ENCODE measurements at regions not wholly inside any gene's neighbourhood (a gene's known extent, or its start where the extent isn't known, plus 50 kb on each side); places are given as distances from the start of the nearest gene placed in this dataset.
"Not testable (repeated sequence)": the region's sequence is repeated elsewhere in the genome, so short reads cannot be mapped to it uniquely, and the experiment has no call there.

- H3K27ac Mint-ChIP-seq; H3K4me3 Mint-ChIP-seq; DNase-seq; H3K36me3 Mint-ChIP-seq; intact Hi-C loops (cut with micrococcal nuclease); H3K27me3 ChIP-seq (ENCODE audit: insufficient read depth, low read length); H3K27ac ChIP-seq (ENCODE audit: low read depth, low read length); H3K4me3 ChIP-seq (ENCODE audit: low read length in 2 of 2); H3K9me3 ChIP-seq (ENCODE audit: control insufficient read depth in 1 of 2, low read length in 2 of 2); H3K4me1 ChIP-seq (ENCODE audit: insufficient read depth, low read length); H3K27me3 Mint-ChIP-seq; POLR2A ChIA-PET (ENCODE audit: partially characterized antibody); H3K4me1 Mint-ChIP-seq; H3K9me3 Mint-ChIP-seq; H3K36me3 ChIP-seq (ENCODE audit: insufficient read depth, low read length): not testable (repeated sequence)
- CTCF ChIA-PET (ENCODE audit: partially characterized antibody): interaction anchor here (1.2 kb wide), 1 partner anchor 527 kb away, joined by 3 read pairs; no protein-coding TSS in a partner anchor
Observed at GRCh38 chr15:99799182-99799853, 66.1 kb upstream of the LYSMD4 start.

GRCh38 chr15:99796940-99797870 is 64.0 kb upstream of the LYSMD4 start:
- H3K9me3 Mint-ChIP-seq; H3K9me3 ChIP-seq (ENCODE audit: control insufficient read depth in 1 of 2, low read length in 2 of 2); H3K4me3 ChIP-seq (ENCODE audit: low read length in 2 of 2); H3K27me3 Mint-ChIP-seq; H3K27ac ChIP-seq (ENCODE audit: low read depth, low read length); H3K27ac Mint-ChIP-seq; H3K4me1 ChIP-seq (ENCODE audit: insufficient read depth, low read length); H3K27me3 ChIP-seq (ENCODE audit: insufficient read depth, low read length); H3K36me3 Mint-ChIP-seq; CTCF ChIA-PET (ENCODE audit: partially characterized antibody); H3K36me3 ChIP-seq (ENCODE audit: insufficient read depth, low read length); H3K4me3 Mint-ChIP-seq; H3K4me1 Mint-ChIP-seq; POLR2A ChIA-PET (ENCODE audit: partially characterized antibody); intact Hi-C loops (cut with micrococcal nuclease): not testable (repeated sequence)
- peak in 2 of 5 donors; percentile 4 to 18 for DNase-seq

DNA sequence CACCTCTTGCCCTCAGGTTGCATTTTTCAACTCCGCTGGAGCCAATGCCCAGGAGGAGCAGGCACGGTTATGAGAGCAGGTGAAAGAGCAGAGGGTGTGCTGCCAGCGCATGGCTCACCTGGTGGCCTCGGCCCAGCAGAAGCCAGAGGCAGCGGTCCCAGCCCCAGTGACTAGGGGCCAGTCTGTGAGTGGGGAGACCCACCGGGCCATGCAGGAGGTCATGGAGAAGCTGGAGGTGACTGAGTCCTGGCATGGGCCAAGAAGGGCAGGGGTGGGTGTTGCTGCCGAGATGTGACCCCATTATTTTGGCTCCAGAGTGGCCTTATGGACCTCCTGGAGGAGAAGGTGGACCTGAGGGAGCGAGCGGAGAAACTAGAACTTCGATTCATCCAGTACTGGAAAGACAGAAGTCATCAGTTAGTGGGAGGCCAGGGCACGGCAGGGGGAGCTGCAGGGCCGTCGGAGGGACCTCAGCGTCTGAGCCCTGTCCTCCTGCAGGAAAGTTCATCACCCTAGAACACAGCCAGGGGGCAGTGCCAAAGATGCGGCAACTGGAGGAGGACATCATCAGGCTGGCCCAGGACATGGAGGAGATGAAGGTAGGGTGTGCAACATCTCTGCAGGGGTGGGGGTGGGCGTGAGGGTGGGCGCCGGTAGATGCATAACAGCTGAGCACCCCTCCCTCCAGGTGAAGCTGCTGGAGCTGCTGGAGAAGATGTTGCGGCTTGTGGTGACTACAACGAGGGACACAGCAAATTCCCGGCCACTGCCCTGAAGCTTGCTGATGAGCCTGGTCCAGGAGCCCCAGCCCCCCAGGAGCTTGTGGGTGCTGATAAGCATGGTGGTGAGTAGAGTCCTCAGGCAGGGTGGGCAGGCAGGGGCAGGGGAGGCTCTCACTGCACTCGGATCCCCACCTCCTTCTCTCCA is 58.9 kb upstream of the LYSMD4 start:
- H3K27me3 ChIP-seq (ENCODE audit: insufficient read depth, low read length); intact Hi-C loops (cut with micrococcal nuclease); POLR2A ChIA-PET (ENCODE audit: partially characterized antibody); H3K4me1 Mint-ChIP-seq; DNase-seq; H3K36me3 ChIP-seq (ENCODE audit: insufficient read depth, low read length); H3K27ac Mint-ChIP-seq; H3K9me3 Mint-ChIP-seq; H3K27ac ChIP-seq (ENCODE audit: low read depth, low read length); H3K27me3 Mint-ChIP-seq; CTCF ChIA-PET (ENCODE audit: partially characterized antibody); H3K36me3 Mint-ChIP-seq; H3K4me1 ChIP-seq (ENCODE audit: insufficient read depth, low read length); H3K9me3 ChIP-seq (ENCODE audit: control insufficient read depth in 1 of 2, low read length in 2 of 2); H3K4me3 ChIP-seq (ENCODE audit: low read length in 2 of 2); H3K4me3 Mint-ChIP-seq: not testable (repeated sequence)

DNA sequence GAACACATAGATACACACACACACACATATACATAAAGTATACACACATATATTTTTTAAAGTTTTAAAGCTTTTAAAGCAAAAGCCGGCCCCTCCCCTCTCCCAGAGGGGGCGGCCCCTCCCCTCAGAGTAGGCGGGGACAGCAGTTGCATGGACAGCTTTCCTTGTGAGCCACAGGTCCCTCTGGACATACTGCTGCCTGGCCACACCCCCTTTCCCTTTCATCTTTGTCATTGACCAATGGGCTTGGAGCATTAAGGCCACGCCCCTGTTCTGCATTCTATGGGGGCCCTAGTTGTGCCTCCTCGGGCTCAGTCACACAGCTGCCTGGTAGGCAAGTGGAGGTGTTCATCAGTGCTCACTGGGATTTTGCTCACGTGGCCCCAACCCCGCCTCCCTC is 57.5 kb upstream of the LYSMD4 start:
- POLR2A ChIA-PET (ENCODE audit: partially characterized antibody); H3K4me3 ChIP-seq (ENCODE audit: low read length in 2 of 2); DNase-seq; H3K4me1 Mint-ChIP-seq; H3K27me3 ChIP-seq (ENCODE audit: insufficient read depth, low read length); H3K27ac Mint-ChIP-seq; H3K36me3 ChIP-seq (ENCODE audit: insufficient read depth, low read length); CTCF ChIA-PET (ENCODE audit: partially characterized antibody); H3K9me3 ChIP-seq (ENCODE audit: control insufficient read depth in 1 of 2, low read length in 2 of 2); H3K4me1 ChIP-seq (ENCODE audit: insufficient read depth, low read length); intact Hi-C loops (cut with micrococcal nuclease); H3K36me3 Mint-ChIP-seq; H3K9me3 Mint-ChIP-seq; H3K27ac ChIP-seq (ENCODE audit: low read depth, low read length); H3K4me3 Mint-ChIP-seq: not testable (repeated sequence)
- peaks cover 2 to 12% of the 10 kb centered on the region in 2 donors for H3K27me3 Mint-ChIP-seq

GRCh38 chr15:99788156-99788555 is 54.9 kb upstream of the LYSMD4 start:
- Histone ChIP-seq H3K9me3 (ENCODE audit: control insufficient read depth in 1 of 2, low read length in 2 of 2) (no peaks in the 10 kb centered on the region), H3K27me3 (ENCODE audit: insufficient read depth, low read length) (no peaks in the 10 kb centered on the region), H3K4me1 (ENCODE audit: insufficient read depth, low read length) (no peaks in the 10 kb centered on the region), H3K36me3 (ENCODE audit: insufficient read depth, low read length) (no peaks in the 10 kb centered on the region), H3K4me3 (ENCODE audit: low read length in 2 of 2) (no peak overlapping the region), H3K27ac (ENCODE audit: low read depth, low read length) (no peak overlapping the region)
- H3K27ac Mint-ChIP-seq: no peak overlapping the region
- H3K4me1 Mint-ChIP-seq: no peaks in the 10 kb centered on the region
- ChIA-PET POLR2A (ENCODE audit: partially characterized antibody) (no interaction called here), CTCF (ENCODE audit: partially characterized antibody) (no interaction called here)
- no peak for DNase-seq
- H3K4me3 Mint-ChIP-seq: no peak overlapping the region
- intact Hi-C loops (cut with micrococcal nuclease): no loop called here
- H3K9me3 Mint-ChIP-seq: no peaks in the 10 kb centered on the region
- peaks cover 0 to 5% of the 10 kb centered on the region in 2 donors for H3K36me3 Mint-ChIP-seq
- peaks cover 2 to 13% of the 10 kb centered on the region in 2 donors for H3K27me3 Mint-ChIP-seq

DNA sequence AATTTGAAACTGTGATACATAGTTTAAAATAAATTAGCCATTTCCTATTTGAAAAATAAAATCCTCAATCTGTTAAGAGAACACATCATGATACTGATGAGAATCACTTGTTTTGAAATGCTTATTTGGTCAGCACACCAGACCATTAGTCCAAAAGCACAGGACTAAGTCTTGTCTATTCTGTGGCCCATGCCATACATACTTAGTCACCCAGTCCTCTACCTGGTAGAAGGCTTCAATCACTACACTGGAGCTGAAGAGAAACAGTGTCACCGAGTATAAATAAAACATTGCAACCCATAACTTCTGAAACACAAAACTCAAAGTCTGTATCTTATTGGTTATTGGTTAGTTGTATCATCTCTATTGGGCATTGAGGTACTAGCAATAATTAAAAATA is 51.6 kb upstream of the LYSMD4 start:
- H3K27me3 Mint-ChIP-seq: peaks cover 7 to 16% of the 10 kb centered on the region in 2 donors
- H3K4me1 ChIP-seq (ENCODE audit: insufficient read depth, low read length); H3K4me3 Mint-ChIP-seq; H3K9me3 Mint-ChIP-seq; H3K4me1 Mint-ChIP-seq; H3K36me3 ChIP-seq (ENCODE audit: insufficient read depth, low read length); H3K36me3 Mint-ChIP-seq; CTCF ChIA-PET (ENCODE audit: partially characterized antibody); H3K27ac Mint-ChIP-seq; H3K9me3 ChIP-seq (ENCODE audit: control insufficient read depth in 1 of 2, low read length in 2 of 2); H3K27me3 ChIP-seq (ENCODE audit: insufficient read depth, low read length); H3K4me3 ChIP-seq (ENCODE audit: low read length in 2 of 2); DNase-seq; H3K27ac ChIP-seq (ENCODE audit: low read depth, low read length); POLR2A ChIA-PET (ENCODE audit: partially characterized antibody); intact Hi-C loops (cut with micrococcal nuclease): not testable (repeated sequence)

GRCh38 chr15:99783918-99784619 is 50.8 kb upstream of the LYSMD4 start:
- intact Hi-C loops (cut with micrococcal nuclease); H3K27me3 ChIP-seq (ENCODE audit: insufficient read depth, low read length); H3K4me1 Mint-ChIP-seq; H3K27ac ChIP-seq (ENCODE audit: low read depth, low read length); H3K4me3 Mint-ChIP-seq; H3K4me1 ChIP-seq (ENCODE audit: insufficient read depth, low read length); H3K36me3 ChIP-seq (ENCODE audit: insufficient read depth, low read length); DNase-seq; H3K36me3 Mint-ChIP-seq; H3K9me3 Mint-ChIP-seq; H3K4me3 ChIP-seq (ENCODE audit: low read length in 2 of 2); H3K9me3 ChIP-seq (ENCODE audit: control insufficient read depth in 1 of 2, low read length in 2 of 2); H3K27ac Mint-ChIP-seq; CTCF ChIA-PET (ENCODE audit: partially characterized antibody); POLR2A ChIA-PET (ENCODE audit: partially characterized antibody): not testable (repeated sequence)
- peaks cover 7 to 12% of the 10 kb centered on the region in 2 donors for H3K27me3 Mint-ChIP-seq

Data from CD4-positive, alpha-beta memory T cell (primary cell).